ENCODE measurements at regions not wholly inside any gene's neighbourhood (a gene's known extent, or its start where the extent isn't known, plus 50 kb on each side); places are given as distances from the start of the nearest gene placed in this dataset.

- Histone ChIP-seq H4K20me1 (ENCODE audit: insufficient read depth, low read length) (no peaks in the 10 kb centered on the region), H3K4me1 (ENCODE audit: insufficient read depth, low read length) (no peaks in the 10 kb centered on the region), H3K27me3 (ENCODE audit: insufficient read depth, low read length, poor library complexity) (no peaks in the 10 kb centered on the region), H3K36me3 (ENCODE audit: insufficient read depth, low read length) (no peaks in the 10 kb centered on the region), H3K79me2 (ENCODE audit: insufficient read depth, low read length) (no peaks in the 10 kb centered on the region), H3K27ac (ENCODE audit: low read length) (no peak overlapping the region), H3K4me2 (ENCODE audit: insufficient read depth, low read length) (no peak overlapping the region), H3K9me3 (ENCODE audit: insufficient read depth, low read length, severe bottlenecking) (no peaks in the 10 kb centered on the region), H3K9ac (ENCODE audit: low read depth, low read length) (no peak overlapping the region), H3K4me3 (ENCODE audit: low read depth in 1 of 2, low read length in 2 of 2) (no peak overlapping the region), H2AFZ (ENCODE audit: low read depth, low read length) (no peak overlapping the region)
- ATAC-seq (ENCODE audit: insufficient read depth, low read depth) (no peak), DNase-seq (no peak)
- no peak for TF ChIP-seq EZH2 (IDR thresholded peaks at IDR 0.05; ENCODE audit: borderline replicate concordance, low read depth, low read length, severe bottlenecking)
- TF ChIP-seq, protein P1, sequence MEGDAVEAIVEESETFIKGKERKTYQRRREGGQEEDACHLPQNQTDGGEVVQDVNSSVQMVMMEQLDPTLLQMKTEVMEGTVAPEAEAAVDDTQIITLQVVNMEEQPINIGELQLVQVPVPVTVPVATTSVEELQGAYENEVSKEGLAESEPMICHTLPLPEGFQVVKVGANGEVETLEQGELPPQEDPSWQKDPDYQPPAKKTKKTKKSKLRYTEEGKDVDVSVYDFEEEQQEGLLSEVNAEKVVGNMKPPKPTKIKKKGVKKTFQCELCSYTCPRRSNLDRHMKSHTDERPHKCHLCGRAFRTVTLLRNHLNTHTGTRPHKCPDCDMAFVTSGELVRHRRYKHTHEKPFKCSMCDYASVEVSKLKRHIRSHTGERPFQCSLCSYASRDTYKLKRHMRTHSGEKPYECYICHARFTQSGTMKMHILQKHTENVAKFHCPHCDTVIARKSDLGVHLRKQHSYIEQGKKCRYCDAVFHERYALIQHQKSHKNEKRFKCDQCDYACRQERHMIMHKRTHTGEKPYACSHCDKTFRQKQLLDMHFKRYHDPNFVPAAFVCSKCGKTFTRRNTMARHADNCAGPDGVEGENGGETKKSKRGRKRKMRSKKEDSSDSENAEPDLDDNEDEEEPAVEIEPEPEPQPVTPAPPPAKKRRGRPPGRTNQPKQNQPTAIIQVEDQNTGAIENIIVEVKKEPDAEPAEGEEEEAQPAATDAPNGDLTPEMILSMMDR (IDR thresholded peaks at IDR 0.05; ENCODE audit: borderline replicate concordance, extremely low read depth, low read length, poor library complexity, severe bottlenecking) = no peak
Observed at GRCh38 chr11:71200172-71200716, 52.1 kb downstream of the SHANK2 start.

DNA sequence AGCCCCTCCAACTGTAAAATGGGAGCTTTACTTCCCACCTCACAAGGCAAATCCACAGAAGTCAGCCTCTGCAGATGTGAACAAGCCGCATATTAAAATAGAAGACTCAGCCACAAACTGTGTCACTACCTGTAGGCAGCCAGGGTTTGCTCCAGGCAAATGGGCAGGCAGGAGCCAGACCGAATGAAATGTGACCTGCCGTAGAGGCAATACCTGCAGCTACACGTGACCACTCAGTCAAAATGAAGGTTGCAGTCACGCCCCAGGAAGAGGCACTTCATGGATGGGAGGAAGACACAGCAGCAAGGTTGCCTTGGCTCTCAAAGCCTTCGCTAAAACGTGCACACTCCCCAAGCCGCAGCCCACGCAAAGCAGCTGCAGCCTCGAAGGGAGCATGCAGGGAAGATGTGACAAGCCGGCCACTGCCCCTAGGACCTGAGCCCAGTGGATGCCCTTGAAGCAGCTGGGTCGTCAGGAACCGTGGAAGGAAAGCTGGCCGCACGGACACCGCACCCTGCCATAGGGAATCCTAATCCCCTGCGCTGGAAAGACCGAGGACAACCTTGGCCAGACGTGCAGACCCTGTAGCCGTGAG lies 53.1 kb downstream of the SHANK2 start:
- Histone ChIP-seq H3K9me3 (ENCODE audit: insufficient read depth, low read length, severe bottlenecking) (no peaks in the 10 kb centered on the region), H3K9ac (ENCODE audit: low read depth, low read length) (no peak overlapping the region), H3K27ac (ENCODE audit: low read length) (no peak overlapping the region), H3K36me3 (ENCODE audit: insufficient read depth, low read length) (no peaks in the 10 kb centered on the region), H4K20me1 (ENCODE audit: insufficient read depth, low read length) (no peaks in the 10 kb centered on the region), H3K4me2 (ENCODE audit: insufficient read depth, low read length) (no peak overlapping the region), H3K79me2 (ENCODE audit: insufficient read depth, low read length) (no peaks in the 10 kb centered on the region), H3K4me3 (ENCODE audit: low read depth in 1 of 2, low read length in 2 of 2) (no peak overlapping the region), H2AFZ (ENCODE audit: low read depth, low read length) (no peak overlapping the region), H3K4me1 (ENCODE audit: insufficient read depth, low read length) (no peaks in the 10 kb centered on the region), H3K27me3 (ENCODE audit: insufficient read depth, low read length, poor library complexity) (no peaks in the 10 kb centered on the region)
- no peak for DNase-seq
- no peak for ATAC-seq (ENCODE audit: insufficient read depth, low read depth)
- TF ChIP-seq EZH2 (IDR thresholded peaks at IDR 0.05; ENCODE audit: borderline replicate concordance, low read depth, low read length, severe bottlenecking) = no peak
- TF ChIP-seq, protein P1 (IDR thresholded peaks at IDR 0.05; ENCODE audit: borderline replicate concordance, extremely low read depth, low read length, poor library complexity, severe bottlenecking) = no peak

DNA sequence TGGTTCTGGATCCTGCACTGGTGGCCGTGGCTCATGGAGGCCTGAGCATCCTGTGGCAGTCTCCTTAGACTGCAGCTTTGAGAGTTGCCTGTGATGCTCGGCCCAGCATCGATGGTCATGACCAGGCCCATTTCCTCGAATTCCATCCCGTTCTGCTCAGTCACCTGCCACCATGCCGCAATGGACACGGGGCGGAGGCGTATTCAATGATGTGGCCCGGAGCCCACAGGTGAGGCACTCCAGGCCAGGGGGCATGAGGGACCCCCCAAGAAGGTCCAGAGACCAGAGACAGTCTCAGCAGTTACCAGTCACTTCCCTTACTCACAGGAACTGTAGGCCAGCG lies 53.6 kb downstream of the SHANK2 start:
- no peaks in the 10 kb centered on the region for H3K36me3 ChIP-seq (ENCODE audit: insufficient read depth, low read length)
- H2AFZ ChIP-seq (ENCODE audit: low read depth, low read length) = no peak overlapping the region
- H3K4me2 ChIP-seq (ENCODE audit: insufficient read depth, low read length) = no peak overlapping the region
- H3K27me3 ChIP-seq (ENCODE audit: insufficient read depth, low read length, poor library complexity) = no peaks in the 10 kb centered on the region
- no peaks in the 10 kb centered on the region for H4K20me1 ChIP-seq (ENCODE audit: insufficient read depth, low read length)
- no peak overlapping the region for H3K4me3 ChIP-seq (ENCODE audit: low read depth in 1 of 2, low read length in 2 of 2)
- ATAC-seq (ENCODE audit: insufficient read depth, low read depth) (no peak), DNase-seq (no peak)
- no peaks in the 10 kb centered on the region for H3K9me3 ChIP-seq (ENCODE audit: insufficient read depth, low read length, severe bottlenecking)
- TF ChIP-seq, protein P1 (IDR thresholded peaks at IDR 0.05; ENCODE audit: borderline replicate concordance, extremely low read depth, low read length, poor library complexity, severe bottlenecking) = no peak
- no peak for TF ChIP-seq EZH2 (IDR thresholded peaks at IDR 0.05; ENCODE audit: borderline replicate concordance, low read depth, low read length, severe bottlenecking)
- no peak overlapping the region for H3K27ac ChIP-seq (ENCODE audit: low read length)
- no peak overlapping the region for H3K9ac ChIP-seq (ENCODE audit: low read depth, low read length)
- H3K79me2 ChIP-seq (ENCODE audit: insufficient read depth, low read length) = no peaks in the 10 kb centered on the region
- no peaks in the 10 kb centered on the region for H3K4me1 ChIP-seq (ENCODE audit: insufficient read depth, low read length)

Measured in DND-41 (cell line).